ENCODE measurements at regions not wholly inside any gene's neighbourhood (a gene's known extent, or its start where the extent isn't known, plus 50 kb on each side); places are given as distances from the start of the nearest gene placed in this dataset.
"Not testable (repeated sequence)": the region's sequence is repeated elsewhere in the genome, so short reads cannot be mapped to it uniquely, and the experiment has no call there.

GRCh38 chr14:89728964-89729363 is 225.6 kb downstream of the EFCAB11 start:
- intact Hi-C loops (cut with DNase I) = no loop called here
- no peaks in the 10 kb centered on the region for H3K27me3 ChIP-seq
- H3K36me3 ChIP-seq (replicated peaks in 1 of 2; ENCODE audit: insufficient read depth in 1 of 2, low read depth in 2 of 2) = no peaks in the 10 kb centered on the region
- no peak for DNase-seq
- no peaks in the 10 kb centered on the region for H3K9me3 ChIP-seq
- H3K4me1 ChIP-seq = no peaks in the 10 kb centered on the region
- WGBS, 2 donors = 58 to 79% methylated on average over 5 of the region's 5 CpGs
- TF ChIP-seq CTCF (IDR thresholded peaks at IDR 0.05) (no peak), POLR2A (IDR thresholded peaks at IDR 0.05) (no peak)
- no peak overlapping the region for H3K4me3 ChIP-seq
- no peak overlapping the region for H3K27ac ChIP-seq
- ATAC-seq = no peak

GRCh38 chr14:89726226-89726625 is 228.3 kb downstream of the EFCAB11 start:
- H3K27ac ChIP-seq; H3K4me3 ChIP-seq; H3K9me3 ChIP-seq; H3K4me1 ChIP-seq; H3K27me3 ChIP-seq; ATAC-seq; H3K36me3 ChIP-seq (replicated peaks in 1 of 2; ENCODE audit: insufficient read depth in 1 of 2, low read depth in 2 of 2); DNase-seq; intact Hi-C loops (cut with DNase I): not testable (repeated sequence)
- 82 to 87% methylated on average over 6 of the region's 6 CpGs for WGBS, 2 donors

- no peak for ATAC-seq
- Histone ChIP-seq H3K36me3 (replicated peaks in 1 of 2; ENCODE audit: insufficient read depth in 1 of 2, low read depth in 2 of 2) (no peaks in the 10 kb centered on the region), H3K4me3 (no peak overlapping the region), H3K4me1 (no peaks in the 10 kb centered on the region), H3K9me3 (no peaks in the 10 kb centered on the region), H3K27me3 (no peaks in the 10 kb centered on the region), H3K27ac (no peak overlapping the region)
- 68 to 73% methylated on average over 8 of the region's 8 CpGs for WGBS, 2 donors
- TF ChIP-seq POLR2A (IDR thresholded peaks at IDR 0.05) (no peak), CTCF (IDR thresholded peaks at IDR 0.05) (no peak)
- DNase-seq = no peak
- intact Hi-C loops (cut with DNase I) = no loop called here
Observed at GRCh38 chr14:89724628-89724960, 229.9 kb downstream of the EFCAB11 start.

- Histone ChIP-seq H3K27ac (no peak overlapping the region), H3K27me3 (no peaks in the 10 kb centered on the region), H3K9me3 (no peaks in the 10 kb centered on the region), H3K36me3 (replicated peaks in 1 of 2; ENCODE audit: insufficient read depth in 1 of 2, low read depth in 2 of 2) (no peaks in the 10 kb centered on the region), H3K4me3 (no peak overlapping the region), H3K4me1 (no peaks in the 10 kb centered on the region)
- TF ChIP-seq CTCF (IDR thresholded peaks at IDR 0.05) (no peak), POLR2A (IDR thresholded peaks at IDR 0.05) (no peak)
- 58 to 59% methylated on average over 7 of the region's 7 CpGs for WGBS, 2 donors
- intact Hi-C loops (cut with DNase I) = no loop called here
- DNase-seq = no peak
- no peak for ATAC-seq
Observed at GRCh38 chr14:89723930-89724627, 230.5 kb downstream of the EFCAB11 start.

DNA sequence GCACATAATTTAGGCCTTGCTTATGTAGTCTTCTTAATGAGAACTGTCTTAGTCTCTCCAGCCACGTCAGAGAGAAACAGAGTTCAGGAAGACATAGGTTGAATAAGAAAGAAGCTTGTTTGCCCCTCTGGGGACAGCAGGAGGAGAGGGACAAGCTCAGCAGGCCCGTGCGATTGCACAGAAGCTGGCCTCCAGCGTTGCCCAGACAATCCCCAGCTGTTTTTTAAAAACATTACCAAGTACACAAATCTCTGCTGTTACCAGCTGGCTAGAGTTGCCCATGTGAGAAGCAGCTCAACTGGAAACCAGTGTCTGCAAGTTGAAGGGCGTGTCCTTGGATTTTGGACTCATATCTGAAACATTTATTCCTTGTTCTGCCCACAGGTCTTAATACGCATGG is 232.6 kb downstream of the EFCAB11 start:
- no peaks in the 10 kb centered on the region for H3K9me3 ChIP-seq
- H3K36me3 ChIP-seq (replicated peaks in 1 of 2; ENCODE audit: insufficient read depth in 1 of 2, low read depth in 2 of 2) = no peaks in the 10 kb centered on the region
- 69 to 80% methylated on average over 6 of the region's 6 CpGs for WGBS, 2 donors
- intact Hi-C loops (cut with DNase I) = no loop called here
- H3K4me1 ChIP-seq = no peaks in the 10 kb centered on the region
- H3K27ac ChIP-seq = no peak overlapping the region
- H3K27me3 ChIP-seq = no peaks in the 10 kb centered on the region
- no peak for TF ChIP-seq CTCF (IDR thresholded peaks at IDR 0.05)
- TF ChIP-seq POLR2A (IDR thresholded peaks at IDR 0.05) = no peak
- H3K4me3 ChIP-seq = no peak overlapping the region
- peak in 2 of 4 donors; percentile 11 to 15 for DNase-seq
- ATAC-seq = no peak

Data from body of pancreas (tissue), 4 donors.